ENCODE measurements at regions not wholly inside any gene's neighbourhood (a gene's known extent, or its start where the extent isn't known, plus 50 kb on each side); places are given as distances from the start of the nearest gene placed in this dataset.

DNA sequence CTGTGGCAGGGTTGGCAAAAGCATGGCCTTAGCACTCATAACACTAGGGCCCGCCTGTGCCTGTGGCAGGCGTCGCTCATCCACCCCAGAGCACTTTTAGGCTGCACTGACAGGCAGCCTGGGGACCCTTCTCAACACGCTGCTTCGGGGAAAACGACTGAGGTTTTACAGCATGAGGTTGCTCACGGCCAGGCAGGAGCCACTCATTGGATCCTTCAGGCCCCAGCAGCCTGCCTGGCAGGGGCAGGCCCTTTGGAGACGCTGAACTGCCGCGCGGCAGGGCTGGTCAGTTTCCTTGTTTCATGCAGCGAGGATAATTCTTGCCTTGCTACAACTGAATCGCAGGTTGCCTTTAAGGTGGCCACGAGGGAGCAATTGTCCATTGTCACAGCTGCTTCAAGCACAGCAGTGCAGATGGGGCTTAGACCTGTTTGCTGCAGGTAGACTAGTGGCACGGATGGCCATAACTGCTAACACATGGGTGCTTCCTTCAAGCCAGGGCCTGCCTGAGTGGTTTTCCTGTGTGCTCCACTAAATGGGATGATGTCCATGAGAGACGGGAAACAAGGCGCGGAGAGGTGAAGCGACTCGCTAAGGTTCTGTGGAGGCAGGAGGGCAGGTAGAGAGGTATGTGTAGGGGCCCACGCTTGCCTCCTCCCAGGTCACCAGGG, 49.9 kb upstream of the HS6ST1 start:
- CTCF ChIA-PET: no interaction called here

DNA sequence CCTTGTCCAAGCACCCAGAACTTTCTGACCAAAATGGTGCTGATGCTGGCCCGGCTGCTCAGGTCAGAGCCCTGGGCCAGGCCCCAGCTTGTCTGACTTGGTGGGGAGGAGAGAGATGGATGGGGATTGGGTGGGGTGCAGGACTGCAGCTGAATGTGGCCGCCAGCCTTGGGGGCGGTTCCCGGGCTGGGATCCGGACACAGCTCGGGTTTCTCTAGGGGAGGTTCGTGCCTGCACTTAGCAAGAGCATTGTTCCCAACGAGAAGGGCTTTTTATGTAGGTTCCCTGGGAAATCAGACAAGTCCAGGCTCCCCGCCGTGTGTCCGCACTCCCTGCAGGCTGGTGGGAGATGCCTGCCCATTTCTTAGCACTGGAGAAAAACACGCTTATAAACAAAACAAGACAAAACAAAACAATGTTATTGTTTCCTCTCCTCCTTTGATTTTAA, 50.5 kb upstream of the HS6ST1 start:
- no peak overlapping the region for H3K4me2 ChIP-seq
- DNase-seq: no peak

More for the DNA sequence above, 49.9 kb upstream of the HS6ST1 start:
- Histone ChIP-seq H3F3A (replicated peaks; ENCODE audit: insufficient read depth) (no peaks in the 10 kb centered on the region), H3K9me2 (no peaks in the 10 kb centered on the region), H4K20me1 (ENCODE audit: insufficient read depth) (no peaks in the 10 kb centered on the region), H3K9ac (no peak overlapping the region), H2AFZ (ENCODE audit: low read depth) (no peak overlapping the region), H3K27ac (ENCODE audit: low read depth in 2 of 2, low read length in 1 of 2) (no peak overlapping the region), H3K36me3 (replicated peaks in 1 of 2; ENCODE audit: control insufficient read depth in 1 of 2, insufficient read depth in 2 of 2, low read length in 1 of 2) (no peaks in the 10 kb centered on the region), H3K4me3 (ENCODE audit: low read depth in 2 of 2, low read length in 1 of 2) (no peak overlapping the region), H3K9me3 (no peaks in the 10 kb centered on the region), H3K79me2 (ENCODE audit: insufficient read depth) (no peaks in the 10 kb centered on the region), H3K4me2 (no peak overlapping the region), H3K27me3 (ENCODE audit: insufficient read depth) (no peaks in the 10 kb centered on the region), H3K4me1 (ENCODE audit: control insufficient read depth in 1 of 2, insufficient read depth in 2 of 2, low read depth in 1 of 2, low read length in 1 of 2) (peaks cover 0 to 23% of the 10 kb centered on the region in 2 experiments; a peak in 1 of 4 replicates)
- TF ChIP-seq TAF1 (IDR thresholded peaks at IDR 0.05; ENCODE audit: borderline replicate concordance, low read depth, low read length) (no peak), NFIC (IDR thresholded peaks at IDR 0.05; ENCODE audit: borderline replicate concordance) (no peak)
- DNase-seq: no peak
- 82% methylated on average over 10 of the region's 21 CpGs for WGBS (ENCODE audit: low lambda C conversion rate)
- POLR2A ChIA-PET: no interaction called here

GRCh38 chr2:128369602-128370467, 51.2 kb upstream of the HS6ST1 start:
- no peaks in the 10 kb centered on the region for H3K27me3 ChIP-seq (ENCODE audit: insufficient read depth)
- H3K27ac ChIP-seq (ENCODE audit: low read depth in 2 of 2, low read length in 1 of 2): no peak overlapping the region
- H3K9me3 ChIP-seq: no peaks in the 10 kb centered on the region
- DNase-seq: no peak
- no peak overlapping the region for H3K9ac ChIP-seq
- POLR2A ChIA-PET: no interaction called here
- H4K20me1 ChIP-seq (ENCODE audit: insufficient read depth): no peaks in the 10 kb centered on the region
- TF ChIP-seq USF1 (IDR thresholded peaks at IDR 0.05; ENCODE audit: borderline replicate concordance, low read depth) (no peak), TEAD4 (IDR thresholded peaks at IDR 0.05; ENCODE audit: borderline replicate concordance, insufficient read depth) (no peak)
- no peaks in the 10 kb centered on the region for H3K9me2 ChIP-seq
- peaks cover 0 to 15% of the 10 kb centered on the region in 2 experiments; a peak in 1 of 4 replicates for H3K4me1 ChIP-seq (ENCODE audit: control insufficient read depth in 1 of 2, insufficient read depth in 2 of 2, low read depth in 1 of 2, low read length in 1 of 2)
- no peaks in the 10 kb centered on the region for H3K79me2 ChIP-seq (ENCODE audit: insufficient read depth)
- no peaks in the 10 kb centered on the region for H3K36me3 ChIP-seq (replicated peaks in 1 of 2; ENCODE audit: control insufficient read depth in 1 of 2, insufficient read depth in 2 of 2, low read length in 1 of 2)
- WGBS (ENCODE audit: low lambda C conversion rate): 74% methylated on average over 9 of the region's 17 CpGs
- H3F3A ChIP-seq (replicated peaks; ENCODE audit: insufficient read depth): no peaks in the 10 kb centered on the region
- no peak overlapping the region for H3K4me2 ChIP-seq
- CTCF ChIA-PET: no interaction called here
- no peak overlapping the region for H3K4me3 ChIP-seq (ENCODE audit: low read depth in 2 of 2, low read length in 1 of 2)
- H2AFZ ChIP-seq (ENCODE audit: low read depth): no peak overlapping the region

More for the DNA sequence above, 50.5 kb upstream of the HS6ST1 start:
- Histone ChIP-seq H3K4me1 (ENCODE audit: control insufficient read depth in 1 of 2, insufficient read depth in 2 of 2, low read depth in 1 of 2, low read length in 1 of 2) (peaks cover 0 to 17% of the 10 kb centered on the region in 2 experiments; a peak in 1 of 4 replicates), H3F3A (replicated peaks; ENCODE audit: insufficient read depth) (no peaks in the 10 kb centered on the region), H3K9me3 (no peaks in the 10 kb centered on the region), H3K27ac (ENCODE audit: low read depth in 2 of 2, low read length in 1 of 2) (no peak overlapping the region), H3K9me2 (no peaks in the 10 kb centered on the region), H4K20me1 (ENCODE audit: insufficient read depth) (no peaks in the 10 kb centered on the region), H3K9ac (no peak overlapping the region), H3K79me2 (ENCODE audit: insufficient read depth) (no peaks in the 10 kb centered on the region), H3K36me3 (replicated peaks in 1 of 2; ENCODE audit: control insufficient read depth in 1 of 2, insufficient read depth in 2 of 2, low read length in 1 of 2) (no peaks in the 10 kb centered on the region), H3K4me3 (ENCODE audit: low read depth in 2 of 2, low read length in 1 of 2) (no peak overlapping the region), H2AFZ (ENCODE audit: low read depth) (no peak overlapping the region), H3K27me3 (ENCODE audit: insufficient read depth) (no peaks in the 10 kb centered on the region)
- ChIA-PET POLR2A (no interaction called here), CTCF (no interaction called here)
- WGBS (ENCODE audit: low lambda C conversion rate): 79% methylated on average over 5 of the region's 12 CpGs
- no peak for TF ChIP-seq RXRA (IDR thresholded peaks at IDR 0.05; ENCODE audit: borderline replicate concordance, low read depth)

Measured in SK-N-SH (cell line).